Thyroid gland (tissue), 4 donors: ENCODE measurements at regions not wholly inside any gene's neighbourhood (a gene's known extent, or its start where the extent isn't known, plus 50 kb on each side); places are given as distances from the start of the nearest gene placed in this dataset.

Experiments
- POLR2A ChIP-seq, 2 donors: fragments of 450-650 bp; IDR thresholded peaks; one replicate each; pipeline ENCODE4 v1.6.1; 2017; ENCODE audit warnings: antibody characterized with exemption in 2 of 2, mild to moderate bottlenecking in 2 of 2, moderate library complexity in 1 of 2
- TF ChIP-seq, protein P1 (sequence below), 6 experiments: fragments of 200-600 bp in 3 of 6; fragments of 450-650 bp in 3 of 6; sonication (generic) in 3 of 6; IDR thresholded peaks; one replicate each; pipeline ENCODE4 v1.5.1; 2016 to 2019; ENCODE audit warnings: antibody characterized with exemption in 6 of 6, mild to moderate bottlenecking in 2 of 6, inconsistent platforms in 1 of 6, moderate library complexity in 1 of 6

DNA sequence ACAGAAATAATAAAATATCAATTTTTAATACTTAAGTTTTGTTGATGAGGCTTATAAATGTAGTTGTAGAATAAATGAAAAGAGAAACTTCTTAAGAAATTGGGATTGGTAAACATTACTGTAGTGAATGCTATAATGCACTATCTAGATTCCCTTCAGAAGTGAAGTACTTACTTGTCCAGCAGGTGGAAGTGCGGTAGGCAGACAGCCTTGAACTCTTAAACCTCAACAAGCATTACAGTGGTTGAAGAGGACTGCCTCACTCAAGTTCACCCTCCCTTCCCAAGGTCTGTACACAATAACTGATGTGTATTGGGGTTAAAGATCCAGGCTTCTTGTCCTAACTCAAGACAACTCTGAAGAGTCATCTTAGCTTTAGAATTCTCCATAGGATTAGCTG is 931.0 kb upstream of the LRRTM1 start:
- TF ChIP-seq, protein P1, sequence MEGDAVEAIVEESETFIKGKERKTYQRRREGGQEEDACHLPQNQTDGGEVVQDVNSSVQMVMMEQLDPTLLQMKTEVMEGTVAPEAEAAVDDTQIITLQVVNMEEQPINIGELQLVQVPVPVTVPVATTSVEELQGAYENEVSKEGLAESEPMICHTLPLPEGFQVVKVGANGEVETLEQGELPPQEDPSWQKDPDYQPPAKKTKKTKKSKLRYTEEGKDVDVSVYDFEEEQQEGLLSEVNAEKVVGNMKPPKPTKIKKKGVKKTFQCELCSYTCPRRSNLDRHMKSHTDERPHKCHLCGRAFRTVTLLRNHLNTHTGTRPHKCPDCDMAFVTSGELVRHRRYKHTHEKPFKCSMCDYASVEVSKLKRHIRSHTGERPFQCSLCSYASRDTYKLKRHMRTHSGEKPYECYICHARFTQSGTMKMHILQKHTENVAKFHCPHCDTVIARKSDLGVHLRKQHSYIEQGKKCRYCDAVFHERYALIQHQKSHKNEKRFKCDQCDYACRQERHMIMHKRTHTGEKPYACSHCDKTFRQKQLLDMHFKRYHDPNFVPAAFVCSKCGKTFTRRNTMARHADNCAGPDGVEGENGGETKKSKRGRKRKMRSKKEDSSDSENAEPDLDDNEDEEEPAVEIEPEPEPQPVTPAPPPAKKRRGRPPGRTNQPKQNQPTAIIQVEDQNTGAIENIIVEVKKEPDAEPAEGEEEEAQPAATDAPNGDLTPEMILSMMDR (IDR thresholded peaks at IDR 0.05), result no peak
- no peak for TF ChIP-seq POLR2A (IDR thresholded peaks at IDR 0.05)
